Psoas muscle (tissue), 7 donors: ENCODE measurements at regions not wholly inside any gene's neighbourhood (a gene's known extent, or its start where the extent isn't known, plus 50 kb on each side); places are given as distances from the start of the nearest gene placed in this dataset.
"Not testable (repeated sequence)": the region's sequence is repeated elsewhere in the genome, so short reads cannot be mapped to it uniquely, and the experiment has no call there.

Experiments
- ATAC-seq, 4 donors: fragments of 200-7000 bp; cut with Tn5 transposase; one replicate each; pipeline ENCODE4 v1.9.1; 2020; ENCODE audit warnings: moderate library complexity in 3 of 4, mild to moderate bottlenecking in 2 of 4
- DNase-seq, 2 donors: peaks; one replicate each; pipeline ENCODE4 v3.0.0-alpha.2; 2020
- H3K27ac ChIP-seq: fragments of 200-600 bp; one replicate; pipeline ENCODE4 v1.8.0; 2022
- H3K27me3 ChIP-seq, 3 donors: fragments of 200-600 bp in 1 of 3; one replicate each; pipeline versions ENCODE4 v1.6.1 to v1.8.0; 2013 to 2022; ENCODE audit warnings: low read length in 2 of 3, mild to moderate bottlenecking in 2 of 3, moderate library complexity in 1 of 3; ENCODE audit not compliant: insufficient read depth in 3 of 3
- H3K36me3 ChIP-seq, 2 donors: fragments of 200-600 bp in 1 of 2; one replicate each; pipeline versions ENCODE4 v1.6.1 to v1.8.0; 2013 to 2022; ENCODE audit warnings: low read depth in 1 of 2, mild to moderate bottlenecking in 1 of 2, moderate library complexity in 1 of 2; ENCODE audit not compliant: insufficient read depth in 1 of 2
- H3K4me1 ChIP-seq: fragments of 200-600 bp; one replicate; pipeline ENCODE4 v1.8.0; 2022
- H3K4me3 ChIP-seq: fragments of 200-600 bp; one replicate; pipeline ENCODE4 v1.8.0; 2022; ENCODE audit warnings: mild to moderate bottlenecking
- H3K9me3 ChIP-seq: fragments of 200-600 bp; one replicate; pipeline ENCODE4 v1.8.0; 2022
- WGBS, 3 donors: extraction: QIAGEN DNeasy Blood & Tissue Kit; methylation state at CpG; one replicate each; pipeline versions ENCODE4 v1.1.6 to v1.1.7; 2013; 5-methylcytosine and 5-hydroxymethylcytosine counted together
- intact Hi-C, 2 donors: fragments of 100-400 bp; cut with DNase I; formaldehyde crosslinking; loops; one replicate each; pipeline versions ENCODE4 v1.11.0 to v1.14.2; 2022
- TF ChIP-seq, protein P1 (sequence below): fragments of 200-600 bp; IDR thresholded peaks from one replicate; pipeline ENCODE4 v1.8.0; 2022; ENCODE audit warnings: antibody characterized with exemption
- donor health status: healthy with polysubstance abuse.
- donor health status: DM: no; HTN: no; CAD: no; lungs with moderate emphysema.
- donor health status: Bipolar disorder and iron deficiency.
- donor health status: healthy.
- donor health status: DM: yes; HTN: yes; CAD: no.
- donor health status: DM: no; HTN: no; CAD: no.
- donor health status: DM: yes; HTN: yes; CAD: no.

DNA sequence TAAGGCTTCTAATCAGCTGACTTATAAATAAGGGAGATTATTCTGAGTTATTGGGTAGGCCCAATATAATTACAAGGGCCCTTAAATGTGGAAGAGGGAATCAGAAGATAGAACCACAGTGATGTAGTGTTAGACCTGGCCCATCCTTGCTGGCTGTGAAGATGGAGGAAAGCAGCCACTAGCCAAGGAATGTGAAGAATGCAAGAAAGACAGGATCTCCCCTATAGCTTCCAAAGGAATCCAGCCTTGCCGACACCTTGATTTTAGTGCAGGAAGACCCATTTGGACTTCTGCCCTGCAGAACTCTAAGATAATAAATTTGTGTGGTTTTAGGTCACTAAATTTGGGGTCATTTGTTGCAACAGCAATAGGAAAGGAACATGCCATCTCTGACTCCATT is 150.6 kb downstream of the SPATA18 start:
- no peak overlapping the region for H3K27ac ChIP-seq
- intact Hi-C loops = no loop called here
- no peaks in the 10 kb centered on the region for H3K4me1 ChIP-seq
- no peak overlapping the region for H3K4me3 ChIP-seq
- DNase-seq (no peak), ATAC-seq (no peak)
- no peaks in the 10 kb centered on the region for H3K36me3 ChIP-seq
- WGBS, 3 donors = 74 to 83% (median 82%) methylated on average over 1 of the region's 1 CpG
- H3K27me3 ChIP-seq = no peaks in the 10 kb centered on the region
- H3K9me3 ChIP-seq = no peaks in the 10 kb centered on the region
- TF ChIP-seq, protein P1, sequence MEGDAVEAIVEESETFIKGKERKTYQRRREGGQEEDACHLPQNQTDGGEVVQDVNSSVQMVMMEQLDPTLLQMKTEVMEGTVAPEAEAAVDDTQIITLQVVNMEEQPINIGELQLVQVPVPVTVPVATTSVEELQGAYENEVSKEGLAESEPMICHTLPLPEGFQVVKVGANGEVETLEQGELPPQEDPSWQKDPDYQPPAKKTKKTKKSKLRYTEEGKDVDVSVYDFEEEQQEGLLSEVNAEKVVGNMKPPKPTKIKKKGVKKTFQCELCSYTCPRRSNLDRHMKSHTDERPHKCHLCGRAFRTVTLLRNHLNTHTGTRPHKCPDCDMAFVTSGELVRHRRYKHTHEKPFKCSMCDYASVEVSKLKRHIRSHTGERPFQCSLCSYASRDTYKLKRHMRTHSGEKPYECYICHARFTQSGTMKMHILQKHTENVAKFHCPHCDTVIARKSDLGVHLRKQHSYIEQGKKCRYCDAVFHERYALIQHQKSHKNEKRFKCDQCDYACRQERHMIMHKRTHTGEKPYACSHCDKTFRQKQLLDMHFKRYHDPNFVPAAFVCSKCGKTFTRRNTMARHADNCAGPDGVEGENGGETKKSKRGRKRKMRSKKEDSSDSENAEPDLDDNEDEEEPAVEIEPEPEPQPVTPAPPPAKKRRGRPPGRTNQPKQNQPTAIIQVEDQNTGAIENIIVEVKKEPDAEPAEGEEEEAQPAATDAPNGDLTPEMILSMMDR = no peak

DNA sequence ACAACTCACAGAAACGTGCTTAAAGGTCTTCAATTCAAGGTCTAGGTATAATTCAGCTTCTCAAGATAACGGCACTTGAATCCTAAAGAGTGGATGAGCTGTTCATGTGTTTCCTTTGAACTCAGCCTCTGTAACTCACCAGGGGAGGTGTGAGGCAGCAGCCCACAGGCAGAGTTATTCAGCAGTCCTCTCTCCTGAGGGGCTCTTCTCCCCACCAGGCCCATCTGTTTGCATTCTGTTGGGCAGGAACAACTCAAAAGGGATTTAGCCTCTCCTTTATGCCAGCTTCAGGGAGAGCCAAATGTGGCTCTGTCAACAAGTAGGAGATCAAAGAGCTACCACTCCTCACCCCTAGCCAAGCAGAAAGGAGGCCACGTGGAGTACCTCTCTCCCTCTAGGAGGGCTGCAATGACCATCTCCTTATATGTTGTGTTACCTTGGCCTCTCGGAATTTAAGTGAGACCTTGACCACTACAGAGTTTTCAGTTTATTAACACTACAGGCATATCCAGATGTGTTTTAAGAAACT is 151.2 kb downstream of the SPATA18 start:
- intact Hi-C loops = no loop called here
- TF ChIP-seq, protein P1 = no peak
- WGBS, 3 donors = 59 to 66% (median 66%) methylated on average over 4 of the region's 4 CpGs
- DNase-seq (no peak), ATAC-seq (no peak)
- no peak overlapping the region for H3K4me3 ChIP-seq
- H3K27ac ChIP-seq = no peak overlapping the region
- no peaks in the 10 kb centered on the region for H3K9me3 ChIP-seq
- H3K4me1 ChIP-seq = no peaks in the 10 kb centered on the region
- H3K36me3 ChIP-seq = no peaks in the 10 kb centered on the region
- no peaks in the 10 kb centered on the region for H3K27me3 ChIP-seq

DNA sequence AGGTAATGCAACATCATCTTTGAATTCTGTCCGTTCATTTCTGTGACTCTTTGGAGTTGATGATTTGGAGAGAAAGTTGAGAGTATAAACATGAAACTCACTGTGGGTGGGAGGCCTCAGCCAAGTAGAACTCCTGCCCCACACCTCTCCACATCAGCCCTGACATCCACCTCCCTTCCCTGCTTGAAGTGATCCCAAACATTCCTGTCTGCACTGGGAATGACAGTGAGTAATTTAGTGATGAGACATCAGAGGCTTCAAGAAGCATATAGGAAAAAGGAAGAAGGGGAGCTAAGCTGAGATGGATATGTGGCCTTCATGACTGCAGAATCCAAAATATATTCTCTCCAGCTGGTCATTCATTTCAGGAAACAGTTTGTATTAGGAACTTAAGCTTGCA is 151.8 kb downstream of the SPATA18 start:
- TF ChIP-seq, protein P1 = no peak
- intact Hi-C loops = no loop called here
- Histone ChIP-seq H3K4me3 (no peak overlapping the region), H3K27ac (no peak overlapping the region), H3K36me3 (no peaks in the 10 kb centered on the region), H3K27me3 (no peaks in the 10 kb centered on the region), H3K9me3 (no peaks in the 10 kb centered on the region), H3K4me1 (no peaks in the 10 kb centered on the region)
- DNase-seq (no peak), ATAC-seq (no peak)
- 75 to 87% (median 77%) methylated on average over 1 of the region's 1 CpG for WGBS, 3 donors

DNA sequence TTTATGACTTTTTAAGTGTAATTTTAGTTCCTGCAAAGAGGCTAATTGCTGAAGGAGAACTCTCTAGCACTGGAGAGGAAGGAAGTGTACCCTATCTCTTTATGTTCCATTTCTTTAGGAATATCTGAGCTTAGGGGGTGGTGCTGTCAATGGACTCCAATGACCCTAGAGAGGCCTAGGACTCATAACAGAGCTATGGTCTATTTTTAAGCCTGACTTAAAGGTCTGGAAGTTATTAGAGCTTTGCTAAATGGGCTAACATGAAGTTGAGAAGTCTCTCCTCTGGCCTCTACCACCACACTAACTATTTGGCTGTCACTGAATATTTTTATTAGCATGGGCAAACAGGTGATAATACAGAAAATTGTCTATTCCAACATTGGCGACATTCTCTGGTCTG is 152.2 kb downstream of the SPATA18 start:
- DNase-seq = no peak

DNA sequence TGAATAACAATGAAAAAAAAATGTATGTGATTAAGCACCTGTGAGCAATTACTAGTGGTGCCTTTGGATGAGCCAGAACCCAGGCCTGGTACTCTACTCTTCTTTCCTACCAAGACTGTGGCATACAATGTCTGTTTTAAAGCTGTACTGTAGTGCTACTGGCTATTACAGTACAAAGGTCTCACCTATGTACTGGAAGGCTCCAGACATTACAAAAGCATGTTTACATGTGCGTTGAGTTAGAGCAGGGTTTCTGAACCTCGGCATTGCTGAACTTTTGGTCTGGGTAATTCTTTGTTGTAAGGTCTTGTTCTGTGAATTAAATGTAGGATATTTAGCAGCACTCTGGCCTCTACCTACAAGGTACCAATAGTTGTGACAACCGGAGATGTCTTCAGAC is 153.8 kb downstream of the SPATA18 start:
- Histone ChIP-seq H3K4me3 (no peak overlapping the region), H3K9me3 (no peaks in the 10 kb centered on the region), H3K36me3 (no peaks in the 10 kb centered on the region), H3K27ac (no peak overlapping the region), H3K27me3 (no peaks in the 10 kb centered on the region), H3K4me1 (no peaks in the 10 kb centered on the region)
- ATAC-seq = no peak
- DNase-seq = no peak
- intact Hi-C loops = no loop called here
- TF ChIP-seq, protein P1 = no peak
- 94 to 98% (median 95%) methylated on average over 3 of the region's 3 CpGs for WGBS, 3 donors

More for the DNA sequence above, 152.2 kb downstream of the SPATA18 start:
- Histone ChIP-seq H3K27ac (no peak overlapping the region), H3K27me3 (no peaks in the 10 kb centered on the region), H3K36me3 (no peaks in the 10 kb centered on the region), H3K4me1 (no peaks in the 10 kb centered on the region), H3K9me3 (no peaks in the 10 kb centered on the region), H3K4me3 (no peak overlapping the region)
- WGBS, 3 donors = 67 to 89% (median 86%) methylated on average over 1 of the region's 1 CpG
- no peak for ATAC-seq
- TF ChIP-seq, protein P1 = no peak
- intact Hi-C loops = no loop called here

DNA sequence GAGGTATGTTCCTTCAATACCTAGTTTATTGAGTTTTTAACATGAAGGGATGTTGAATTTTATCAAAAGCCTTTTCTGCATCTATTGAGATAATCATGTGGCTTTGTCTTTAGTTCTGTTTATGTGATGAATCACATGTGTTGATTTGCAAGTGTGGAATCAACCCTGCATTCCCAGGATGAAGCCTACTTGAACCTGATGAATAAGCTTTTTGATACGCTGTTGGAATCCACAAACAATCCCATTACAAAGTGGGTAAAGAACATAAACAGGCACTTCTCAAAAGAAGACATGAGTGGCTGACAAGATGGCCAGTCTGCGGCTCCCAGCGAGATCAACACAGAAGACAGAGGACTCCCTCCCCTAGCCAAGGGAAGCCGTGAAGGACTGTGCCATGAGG is 156.0 kb downstream of the SPATA18 start:
- H3K4me3 ChIP-seq, H3K27me3 ChIP-seq, DNase-seq, intact Hi-C loops, H3K9me3 ChIP-seq, H3K36me3 ChIP-seq, H3K27ac ChIP-seq, H3K4me1 ChIP-seq, ATAC-seq: not testable (repeated sequence)
- WGBS, 3 donors = 87 to 95% (median 94%) methylated on average over 4 of the region's 4 CpGs
